ENCODE measurements at regions not wholly inside any gene's neighbourhood (a gene's known extent, or its start where the extent isn't known, plus 50 kb on each side); places are given as distances from the start of the nearest gene placed in this dataset.

- H3K4me1 Mint-ChIP-seq (ENCODE audit: low read depth in 2 of 2) = no peaks in the 10 kb centered on the region
- H3K27me3 Mint-ChIP-seq = no peaks in the 10 kb centered on the region
- DNase-seq (peak; percentile 4 to 17 (median 9)), ATAC-seq (replicated peaks) (peak; percentile 48)
- H3K9me3 Mint-ChIP-seq = no peaks in the 10 kb centered on the region
- H3K4me3 Mint-ChIP-seq = no peak overlapping the region
- H3K27ac Mint-ChIP-seq = no peak overlapping the region
- no peaks in the 10 kb centered on the region for H3K36me3 Mint-ChIP-seq (ENCODE audit: insufficient read depth)
These were observed 133.7 kb downstream of the AEBP2 start for GRCh38 chr12:19572920-19573558.

- H3K27ac Mint-ChIP-seq = no peak overlapping the region
- H3K9me3 Mint-ChIP-seq = no peaks in the 10 kb centered on the region
- no peak overlapping the region for H3K4me3 Mint-ChIP-seq
- DNase-seq (no peak), ATAC-seq (replicated peaks) (no peak)
- no peaks in the 10 kb centered on the region for H3K4me1 Mint-ChIP-seq (ENCODE audit: low read depth in 2 of 2)
- no peaks in the 10 kb centered on the region for H3K27me3 Mint-ChIP-seq
- no peaks in the 10 kb centered on the region for H3K36me3 Mint-ChIP-seq (ENCODE audit: insufficient read depth)
These were observed 134.6 kb downstream of the AEBP2 start for GRCh38 chr12:19573866-19574265.

GRCh38 chr12:19574601-19575000, 135.3 kb downstream of the AEBP2 start:
- Mint-ChIP-seq H3K27me3 (no peaks in the 10 kb centered on the region), H3K4me3 (no peak overlapping the region), H3K27ac (no peak overlapping the region), H3K4me1 (ENCODE audit: low read depth in 2 of 2) (no peaks in the 10 kb centered on the region), H3K9me3 (no peaks in the 10 kb centered on the region), H3K36me3 (ENCODE audit: insufficient read depth) (no peaks in the 10 kb centered on the region)
- ATAC-seq (replicated peaks) (no peak), DNase-seq (no peak)

GRCh38 chr12:19575337-19576243, 136.3 kb downstream of the AEBP2 start:
- no peak for ATAC-seq (replicated peaks)
- H3K27ac Mint-ChIP-seq = no peak overlapping the region

GRCh38 chr12:19576506-19577280, 137.4 kb downstream of the AEBP2 start:
- Mint-ChIP-seq H3K36me3 (ENCODE audit: insufficient read depth) (no peaks in the 10 kb centered on the region), H3K4me3 (no peak overlapping the region), H3K27ac (peak overlapping the region in 1 of 2 donors; percentile 42), H3K4me1 (ENCODE audit: low read depth in 2 of 2) (no peaks in the 10 kb centered on the region), H3K9me3 (no peaks in the 10 kb centered on the region), H3K27me3 (no peaks in the 10 kb centered on the region)
- DNase-seq (no peak), ATAC-seq (replicated peaks) (no peak)

More at GRCh38 chr12:19575337-19576243, 136.3 kb downstream of the AEBP2 start:
- DNase-seq = no peak
- H3K4me3 Mint-ChIP-seq = no peak overlapping the region
- no peaks in the 10 kb centered on the region for H3K4me1 Mint-ChIP-seq (ENCODE audit: low read depth in 2 of 2)
- H3K36me3 Mint-ChIP-seq (ENCODE audit: insufficient read depth) = no peaks in the 10 kb centered on the region
- no peaks in the 10 kb centered on the region for H3K27me3 Mint-ChIP-seq
- H3K9me3 Mint-ChIP-seq = no peaks in the 10 kb centered on the region

- Mint-ChIP-seq H3K27me3 (no peaks in the 10 kb centered on the region), H3K36me3 (ENCODE audit: insufficient read depth) (no peaks in the 10 kb centered on the region), H3K9me3 (peaks cover 0 to 3% of the 10 kb centered on the region in 2 donors), H3K27ac (no peak overlapping the region), H3K4me3 (no peak overlapping the region), H3K4me1 (ENCODE audit: low read depth in 2 of 2) (no peaks in the 10 kb centered on the region)
- DNase-seq = no peak
- no peak for ATAC-seq (replicated peaks)
These were observed 137.9 kb downstream of the AEBP2 start for GRCh38 chr12:19577281-19577530.

GRCh38 chr12:19584732-19585131, 145.4 kb downstream of the AEBP2 start:
- Mint-ChIP-seq H3K36me3 (ENCODE audit: insufficient read depth) (no peaks in the 10 kb centered on the region), H3K9me3 (peaks cover 7 to 18% of the 10 kb centered on the region in 2 donors), H3K4me3 (peak overlapping the region in 1 of 2 donors; percentile 7), H3K27me3 (no peaks in the 10 kb centered on the region), H3K4me1 (ENCODE audit: low read depth in 2 of 2) (peaks cover 0 to 13% of the 10 kb centered on the region in 2 donors), H3K27ac (peak overlapping the region; percentile 41 to 66)
- DNase-seq (no peak), ATAC-seq (replicated peaks) (peak; percentile 97)

GRCh38 chr12:19588951-19589350, 149.7 kb downstream of the AEBP2 start:
- H3K9me3 Mint-ChIP-seq = peaks cover 3 to 9% of the 10 kb centered on the region in 2 donors
- H3K27me3 Mint-ChIP-seq = no peaks in the 10 kb centered on the region
- DNase-seq (no peak), ATAC-seq (replicated peaks) (no peak)
- H3K4me3 Mint-ChIP-seq = no peak overlapping the region
- no peaks in the 10 kb centered on the region for H3K36me3 Mint-ChIP-seq (ENCODE audit: insufficient read depth)
- peaks cover 0 to 12% of the 10 kb centered on the region in 2 donors for H3K4me1 Mint-ChIP-seq (ENCODE audit: low read depth in 2 of 2)
- H3K27ac Mint-ChIP-seq = no peak overlapping the region

GRCh38 chr12:19591951-19592350, 152.7 kb downstream of the AEBP2 start:
- Mint-ChIP-seq H3K9me3 (no peaks in the 10 kb centered on the region), H3K27ac (no peak overlapping the region), H3K36me3 (ENCODE audit: insufficient read depth) (no peaks in the 10 kb centered on the region), H3K4me1 (ENCODE audit: low read depth in 2 of 2) (no peaks in the 10 kb centered on the region), H3K4me3 (no peak overlapping the region), H3K27me3 (no peaks in the 10 kb centered on the region)
- DNase-seq (no peak), ATAC-seq (replicated peaks) (no peak)

GRCh38 chr12:19596434-19597166, 157.3 kb downstream of the AEBP2 start:
- Mint-ChIP-seq H3K27ac (no peak overlapping the region), H3K27me3 (no peaks in the 10 kb centered on the region), H3K36me3 (ENCODE audit: insufficient read depth) (no peaks in the 10 kb centered on the region), H3K9me3 (no peaks in the 10 kb centered on the region), H3K4me3 (no peak overlapping the region), H3K4me1 (ENCODE audit: low read depth in 2 of 2) (no peaks in the 10 kb centered on the region)
- no peak for ATAC-seq (replicated peaks)
- no peak for DNase-seq

- H3K4me1 Mint-ChIP-seq (ENCODE audit: low read depth in 2 of 2) = no peaks in the 10 kb centered on the region
- H3K27me3 Mint-ChIP-seq = no peaks in the 10 kb centered on the region
- DNase-seq (no peak), ATAC-seq (replicated peaks) (no peak)
- H3K9me3 Mint-ChIP-seq = no peaks in the 10 kb centered on the region
- H3K36me3 Mint-ChIP-seq (ENCODE audit: insufficient read depth) = no peaks in the 10 kb centered on the region
- H3K27ac Mint-ChIP-seq = no peak overlapping the region
- no peak overlapping the region for H3K4me3 Mint-ChIP-seq
These were observed 158.1 kb downstream of the AEBP2 start for GRCh38 chr12:19597167-19598026.

- no peaks in the 10 kb centered on the region for H3K4me1 Mint-ChIP-seq (ENCODE audit: low read depth in 2 of 2)
- ATAC-seq (replicated peaks) = no peak
- H3K9me3 Mint-ChIP-seq = no peaks in the 10 kb centered on the region
- DNase-seq = no peak
- no peaks in the 10 kb centered on the region for H3K27me3 Mint-ChIP-seq
- H3K36me3 Mint-ChIP-seq (ENCODE audit: insufficient read depth) = no peaks in the 10 kb centered on the region
- no peak overlapping the region for H3K27ac Mint-ChIP-seq
- H3K4me3 Mint-ChIP-seq = no peak overlapping the region
These were observed 166.4 kb downstream of the AEBP2 start for GRCh38 chr12:19605720-19606119.
